Neural cell (in vitro differentiated cells): ENCODE measurements at regions not wholly inside any gene's neighbourhood (a gene's known extent, or its start where the extent isn't known, plus 50 kb on each side); places are given as distances from the start of the nearest gene placed in this dataset.

Experiments
- POLR2AphosphoS5 ChIP-seq: IDR thresholded peaks from 2 replicates; pipeline ENCODE4 v1.6.1; 2012
- RAD21 ChIP-seq: fragments of 450-650 bp; conservative IDR thresholded peaks from 2 replicates; pipeline ENCODE4 v1.6.1; 2014; ENCODE audit warnings: antibody characterized with exemption, mild to moderate bottlenecking, moderate library complexity
- SMC3 ChIP-seq: fragments of 450-650 bp; conservative IDR thresholded peaks from 2 replicates; pipeline ENCODE4 v1.6.1; 2014; ENCODE audit warnings: antibody characterized with exemption, mild to moderate bottlenecking, moderate library complexity; ENCODE audit not compliant: poor library complexity
- TAF1 ChIP-seq: IDR thresholded peaks from 2 replicates; pipeline ENCODE4 v1.6.1; 2012; ENCODE audit warnings: low read depth
- TF ChIP-seq, protein P1 (sequence below): IDR thresholded peaks from 2 replicates; pipeline ENCODE4 v1.6.1; 2012; ENCODE audit warnings: borderline replicate concordance
- TF ChIP-seq, protein P2 (sequence below): fragments of 450-650 bp; IDR thresholded peaks from 2 replicates; pipeline ENCODE4 v1.5.1; 2014; ENCODE audit warnings: antibody characterized with exemption, mild to moderate bottlenecking, moderate library complexity; ENCODE audit not compliant: poor library complexity, severe bottlenecking

DNA sequence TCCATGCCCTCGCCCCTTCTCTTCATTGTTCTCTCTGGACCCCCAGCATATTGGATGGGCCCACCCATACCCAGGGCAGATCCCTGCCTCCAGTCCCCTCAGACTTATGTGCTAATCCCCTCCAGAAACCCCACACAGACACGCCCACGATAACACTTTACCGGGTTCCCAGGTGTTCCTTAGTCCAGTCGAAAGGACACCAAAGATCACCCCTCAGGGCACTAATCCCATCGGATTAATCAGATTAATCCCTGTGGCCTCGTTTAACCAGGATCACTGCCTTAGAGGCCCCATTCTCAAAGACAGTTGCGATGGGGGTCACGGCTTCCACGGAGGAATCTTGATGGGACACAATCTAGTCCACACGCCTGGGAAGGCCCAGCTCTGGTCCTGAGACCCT is 80.8 kb downstream of the SHANK2 start:
- TF ChIP-seq RAD21 (no peak), POLR2AphosphoS5 (no peak), SMC3 (no peak), TAF1 (no peak)
- TF ChIP-seq, protein P1, sequence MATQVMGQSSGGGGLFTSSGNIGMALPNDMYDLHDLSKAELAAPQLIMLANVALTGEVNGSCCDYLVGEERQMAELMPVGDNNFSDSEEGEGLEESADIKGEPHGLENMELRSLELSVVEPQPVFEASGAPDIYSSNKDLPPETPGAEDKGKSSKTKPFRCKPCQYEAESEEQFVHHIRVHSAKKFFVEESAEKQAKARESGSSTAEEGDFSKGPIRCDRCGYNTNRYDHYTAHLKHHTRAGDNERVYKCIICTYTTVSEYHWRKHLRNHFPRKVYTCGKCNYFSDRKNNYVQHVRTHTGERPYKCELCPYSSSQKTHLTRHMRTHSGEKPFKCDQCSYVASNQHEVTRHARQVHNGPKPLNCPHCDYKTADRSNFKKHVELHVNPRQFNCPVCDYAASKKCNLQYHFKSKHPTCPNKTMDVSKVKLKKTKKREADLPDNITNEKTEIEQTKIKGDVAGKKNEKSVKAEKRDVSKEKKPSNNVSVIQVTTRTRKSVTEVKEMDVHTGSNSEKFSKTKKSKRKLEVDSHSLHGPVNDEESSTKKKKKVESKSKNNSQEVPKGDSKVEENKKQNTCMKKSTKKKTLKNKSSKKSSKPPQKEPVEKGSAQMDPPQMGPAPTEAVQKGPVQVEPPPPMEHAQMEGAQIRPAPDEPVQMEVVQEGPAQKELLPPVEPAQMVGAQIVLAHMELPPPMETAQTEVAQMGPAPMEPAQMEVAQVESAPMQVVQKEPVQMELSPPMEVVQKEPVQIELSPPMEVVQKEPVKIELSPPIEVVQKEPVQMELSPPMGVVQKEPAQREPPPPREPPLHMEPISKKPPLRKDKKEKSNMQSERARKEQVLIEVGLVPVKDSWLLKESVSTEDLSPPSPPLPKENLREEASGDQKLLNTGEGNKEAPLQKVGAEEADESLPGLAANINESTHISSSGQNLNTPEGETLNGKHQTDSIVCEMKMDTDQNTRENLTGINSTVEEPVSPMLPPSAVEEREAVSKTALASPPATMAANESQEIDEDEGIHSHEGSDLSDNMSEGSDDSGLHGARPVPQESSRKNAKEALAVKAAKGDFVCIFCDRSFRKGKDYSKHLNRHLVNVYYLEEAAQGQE: no peak
- TF ChIP-seq, protein P2, sequence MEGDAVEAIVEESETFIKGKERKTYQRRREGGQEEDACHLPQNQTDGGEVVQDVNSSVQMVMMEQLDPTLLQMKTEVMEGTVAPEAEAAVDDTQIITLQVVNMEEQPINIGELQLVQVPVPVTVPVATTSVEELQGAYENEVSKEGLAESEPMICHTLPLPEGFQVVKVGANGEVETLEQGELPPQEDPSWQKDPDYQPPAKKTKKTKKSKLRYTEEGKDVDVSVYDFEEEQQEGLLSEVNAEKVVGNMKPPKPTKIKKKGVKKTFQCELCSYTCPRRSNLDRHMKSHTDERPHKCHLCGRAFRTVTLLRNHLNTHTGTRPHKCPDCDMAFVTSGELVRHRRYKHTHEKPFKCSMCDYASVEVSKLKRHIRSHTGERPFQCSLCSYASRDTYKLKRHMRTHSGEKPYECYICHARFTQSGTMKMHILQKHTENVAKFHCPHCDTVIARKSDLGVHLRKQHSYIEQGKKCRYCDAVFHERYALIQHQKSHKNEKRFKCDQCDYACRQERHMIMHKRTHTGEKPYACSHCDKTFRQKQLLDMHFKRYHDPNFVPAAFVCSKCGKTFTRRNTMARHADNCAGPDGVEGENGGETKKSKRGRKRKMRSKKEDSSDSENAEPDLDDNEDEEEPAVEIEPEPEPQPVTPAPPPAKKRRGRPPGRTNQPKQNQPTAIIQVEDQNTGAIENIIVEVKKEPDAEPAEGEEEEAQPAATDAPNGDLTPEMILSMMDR: no peak
